ENCODE measurements at regions not wholly inside any gene's neighbourhood (a gene's known extent, or its start where the extent isn't known, plus 50 kb on each side); places are given as distances from the start of the nearest gene placed in this dataset.

DNA sequence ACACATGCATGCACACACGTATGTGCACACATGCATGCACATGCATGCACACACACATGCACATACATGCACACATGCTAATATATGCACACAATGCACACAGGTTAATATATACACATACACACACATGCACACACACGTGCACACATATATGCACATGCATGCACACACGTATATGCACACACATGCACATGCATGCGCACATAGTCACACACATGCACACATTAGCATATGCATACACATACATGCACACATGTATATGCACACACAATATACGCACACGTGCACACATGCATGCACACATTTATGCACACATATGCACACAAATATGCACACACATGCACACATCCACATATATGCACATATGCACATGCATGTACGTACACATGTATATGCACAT, 506.8 kb downstream of the MATN1 start:
- TF ChIP-seq SUZ12 (IDR thresholded peaks at IDR 0.05; ENCODE audit: extremely low read depth, insufficient read depth, insufficient read length) (no peak), ZNF274 (IDR thresholded peaks at IDR 0.05; ENCODE audit: low read depth, low read length) (no peak)

All from NT2/D1 (cell line).